ENCODE measurements at regions not wholly inside any gene's neighbourhood (a gene's known extent, or its start where the extent isn't known, plus 50 kb on each side); places are given as distances from the start of the nearest gene placed in this dataset.
"Not testable (repeated sequence)": the region's sequence is repeated elsewhere in the genome, so short reads cannot be mapped to it uniquely, and the experiment has no call there.

DNA sequence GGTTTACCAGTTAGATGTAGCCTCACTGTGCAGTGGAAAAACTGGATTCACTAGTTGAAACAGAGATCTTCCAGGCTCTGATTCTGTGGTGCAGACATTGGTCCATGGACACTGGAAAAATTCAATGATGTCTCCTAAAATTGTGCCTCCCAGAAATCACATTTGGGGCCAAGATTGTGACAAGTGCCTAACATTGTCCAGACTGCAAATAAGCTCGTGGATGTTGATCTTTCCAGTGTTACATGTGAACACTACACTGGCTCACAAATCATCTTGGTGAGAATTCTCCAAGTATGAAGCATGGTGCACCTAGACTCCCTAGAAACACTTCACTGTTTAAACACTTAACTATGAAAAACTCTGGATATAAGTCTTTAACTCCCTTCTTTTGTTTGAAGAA, 140.4 kb downstream of the HAO1 start:
- FAIRE-seq (no peak), ATAC-seq (no peak), DNase-seq (ENCODE audit: low read depth in 1 of 2, low spot score in 1 of 2) (no peak)
- 4% methylated on average over 1 of the region's 1 CpG for WGBS (ENCODE audit: missing lambda C conversion rate)
- Histone ChIP-seq H3K4me3 (no peak overlapping the region), H3K27ac (no peak overlapping the region), H3K4me1 (no peaks in the 10 kb centered on the region), H3K4me2 (no peak overlapping the region), H3K9me3 (no peaks in the 10 kb centered on the region)
- no peak for TF ChIP-seq RFX5 (IDR thresholded peaks at IDR 0.05)
- no peak for TF ChIP-seq MAZ (IDR thresholded peaks at IDR 0.05; ENCODE audit: borderline replicate concordance, low read depth, low read length)
- TF ChIP-seq SREBF2 (IDR thresholded peaks at IDR 0.05): no peak
- TF ChIP-seq MAFK (IDR thresholded peaks at IDR 0.05; ENCODE audit: partially characterized antibody): no peak
- TF ChIP-seq POLR2A (IDR thresholded peaks at IDR 0.05; ENCODE audit: low read length): no peak
- TF ChIP-seq HOXA7 (CRISPR knock-in tag; IDR thresholded peaks at IDR 0.05): no peak
- TF ChIP-seq PHF8 (IDR thresholded peaks at IDR 0.05; ENCODE audit: borderline replicate concordance, low read depth): no peak
- TF ChIP-seq, protein P1, sequence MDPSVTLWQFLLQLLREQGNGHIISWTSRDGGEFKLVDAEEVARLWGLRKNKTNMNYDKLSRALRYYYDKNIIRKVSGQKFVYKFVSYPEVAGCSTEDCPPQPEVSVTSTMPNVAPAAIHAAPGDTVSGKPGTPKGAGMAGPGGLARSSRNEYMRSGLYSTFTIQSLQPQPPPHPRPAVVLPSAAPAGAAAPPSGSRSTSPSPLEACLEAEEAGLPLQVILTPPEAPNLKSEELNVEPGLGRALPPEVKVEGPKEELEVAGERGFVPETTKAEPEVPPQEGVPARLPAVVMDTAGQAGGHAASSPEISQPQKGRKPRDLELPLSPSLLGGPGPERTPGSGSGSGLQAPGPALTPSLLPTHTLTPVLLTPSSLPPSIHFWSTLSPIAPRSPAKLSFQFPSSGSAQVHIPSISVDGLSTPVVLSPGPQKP (IDR thresholded peaks at IDR 0.05; ENCODE audit: low read depth, low read length): no peak
- TF ChIP-seq, protein P2, sequence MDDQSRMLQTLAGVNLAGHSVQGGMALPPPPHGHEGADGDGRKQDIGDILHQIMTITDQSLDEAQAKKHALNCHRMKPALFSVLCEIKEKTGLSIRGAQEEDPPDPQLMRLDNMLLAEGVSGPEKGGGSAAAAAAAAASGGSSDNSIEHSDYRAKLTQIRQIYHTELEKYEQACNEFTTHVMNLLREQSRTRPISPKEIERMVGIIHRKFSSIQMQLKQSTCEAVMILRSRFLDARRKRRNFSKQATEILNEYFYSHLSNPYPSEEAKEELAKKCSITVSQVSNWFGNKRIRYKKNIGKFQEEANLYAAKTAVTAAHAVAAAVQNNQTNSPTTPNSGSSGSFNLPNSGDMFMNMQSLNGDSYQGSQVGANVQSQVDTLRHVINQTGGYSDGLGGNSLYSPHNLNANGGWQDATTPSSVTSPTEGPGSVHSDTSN (IDR thresholded peaks at IDR 0.05): no peak
- TF ChIP-seq CHD4 (IDR thresholded peaks at IDR 0.05; ENCODE audit: borderline replicate concordance): no peak
- TF ChIP-seq ESRRA (IDR thresholded peaks at IDR 0.05; ENCODE audit: borderline replicate concordance, low read length): no peak
- TF ChIP-seq HOXB13 (CRISPR knock-in tag; IDR thresholded peaks at IDR 0.05; ENCODE audit: low read depth): no peak
- TF ChIP-seq, protein P3, sequence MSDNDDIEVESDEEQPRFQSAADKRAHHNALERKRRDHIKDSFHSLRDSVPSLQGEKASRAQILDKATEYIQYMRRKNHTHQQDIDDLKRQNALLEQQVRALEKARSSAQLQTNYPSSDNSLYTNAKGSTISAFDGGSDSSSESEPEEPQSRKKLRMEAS (IDR thresholded peaks at IDR 0.05): no peak
- TF ChIP-seq, protein P4, sequence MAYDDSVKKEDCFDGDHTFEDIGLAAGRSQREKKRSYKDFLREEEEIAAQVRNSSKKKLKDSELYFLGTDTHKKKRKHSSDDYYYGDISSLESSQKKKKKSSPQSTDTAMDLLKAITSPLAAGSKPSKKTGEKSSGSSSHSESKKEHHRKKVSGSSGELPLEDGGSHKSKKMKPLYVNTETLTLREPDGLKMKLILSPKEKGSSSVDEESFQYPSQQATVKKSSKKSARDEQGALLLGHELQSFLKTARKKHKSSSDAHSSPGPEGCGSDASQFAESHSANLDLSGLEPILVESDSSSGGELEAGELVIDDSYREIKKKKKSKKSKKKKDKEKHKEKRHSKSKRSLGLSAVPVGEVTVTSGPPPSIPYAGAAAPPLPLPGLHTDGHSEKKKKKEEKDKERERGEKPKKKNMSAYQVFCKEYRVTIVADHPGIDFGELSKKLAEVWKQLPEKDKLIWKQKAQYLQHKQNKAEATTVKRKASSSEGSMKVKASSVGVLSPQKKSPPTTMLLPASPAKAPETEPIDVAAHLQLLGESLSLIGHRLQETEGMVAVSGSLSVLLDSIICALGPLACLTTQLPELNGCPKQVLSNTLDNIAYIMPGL (CRISPR knock-in tag; IDR thresholded peaks at IDR 0.05; ENCODE audit: borderline replicate concordance): no peak
- ChIA-PET POLR2A (no interaction called here), CTCF (interaction anchor here (0.6 kb wide), 1 partner anchor 813 kb away, joined by 3 read pairs; no protein-coding TSS in a partner anchor)

DNA sequence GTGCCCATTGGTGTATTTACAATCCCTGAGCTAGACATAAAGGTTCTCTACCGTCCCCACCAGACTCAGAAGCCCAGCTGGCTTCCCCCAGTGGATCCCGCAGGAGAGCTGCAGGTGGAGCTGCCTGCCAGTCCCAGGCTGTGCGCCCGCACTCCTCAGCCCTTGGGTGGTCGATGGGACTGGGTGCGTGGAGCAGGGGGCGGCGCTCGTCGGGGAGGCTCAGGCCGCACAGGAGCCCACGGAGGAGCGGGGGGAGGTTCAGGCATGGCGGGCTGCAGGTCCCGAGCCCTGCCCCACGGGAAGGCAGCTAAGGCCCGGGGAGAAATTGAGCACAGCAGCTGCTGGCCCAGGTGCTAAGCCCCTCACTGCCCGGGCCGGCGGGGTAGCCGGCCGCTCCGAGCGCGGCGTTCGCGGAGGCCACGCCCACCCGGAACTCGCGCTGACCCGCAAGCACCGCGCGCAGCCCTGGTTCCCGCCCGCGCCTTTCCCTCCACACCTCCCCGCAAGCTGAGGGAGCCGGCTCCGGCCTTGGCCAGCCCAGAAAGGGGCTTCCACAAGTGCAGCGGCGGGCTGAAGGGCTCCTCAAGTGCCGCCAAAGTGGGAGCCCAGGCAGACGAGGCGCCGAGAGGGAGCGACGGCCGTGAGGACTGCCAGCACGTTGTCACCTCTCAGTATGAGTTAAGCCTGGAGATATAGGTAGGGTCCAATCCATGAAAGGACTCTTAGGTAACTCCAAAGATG, 136.7 kb downstream of the HAO1 start:
- TF ChIP-seq, protein P3 (IDR thresholded peaks at IDR 0.05): peak; percentile 42
- TF ChIP-seq, protein P5, sequence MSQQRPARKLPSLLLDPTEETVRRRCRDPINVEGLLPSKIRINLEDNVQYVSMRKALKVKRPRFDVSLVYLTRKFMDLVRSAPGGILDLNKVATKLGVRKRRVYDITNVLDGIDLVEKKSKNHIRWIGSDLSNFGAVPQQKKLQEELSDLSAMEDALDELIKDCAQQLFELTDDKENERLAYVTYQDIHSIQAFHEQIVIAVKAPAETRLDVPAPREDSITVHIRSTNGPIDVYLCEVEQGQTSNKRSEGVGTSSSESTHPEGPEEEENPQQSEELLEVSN (IDR thresholded peaks at IDR 0.05; ENCODE audit: borderline replicate concordance, low read depth): peak; percentile 88
- not testable (repeated sequence) for FAIRE-seq; DNase-seq (ENCODE audit: low read depth in 1 of 2, low spot score in 1 of 2); H3K9me3 ChIP-seq; H3K4me1 ChIP-seq
- POLR2A ChIA-PET: interaction anchor here (1.5 kb wide), 1 partner anchor 38 kb away, joined by 4 read pairs; no protein-coding TSS in a partner anchor
- 66% methylated on average over 28 of the region's 52 CpGs for WGBS (ENCODE audit: missing lambda C conversion rate)
- H3K27ac ChIP-seq: peak overlapping the region; percentile 55 to 69; a peak in 5 of 6 replicates
- H3K4me2 ChIP-seq: peak overlapping the region; percentile 53
- peak in 1 of 2 experiments; percentile 82; a peak in 4 of 6 replicates for ATAC-seq
- peak overlapping the region; percentile 44 for H3K4me3 ChIP-seq
- CTCF ChIA-PET: interaction anchor here (1.0 to 2.5 kb wide), 2 partner anchors 25 to 56 kb away, joined by 3 to 9 read pairs; no protein-coding TSS in a partner anchor

DNA sequence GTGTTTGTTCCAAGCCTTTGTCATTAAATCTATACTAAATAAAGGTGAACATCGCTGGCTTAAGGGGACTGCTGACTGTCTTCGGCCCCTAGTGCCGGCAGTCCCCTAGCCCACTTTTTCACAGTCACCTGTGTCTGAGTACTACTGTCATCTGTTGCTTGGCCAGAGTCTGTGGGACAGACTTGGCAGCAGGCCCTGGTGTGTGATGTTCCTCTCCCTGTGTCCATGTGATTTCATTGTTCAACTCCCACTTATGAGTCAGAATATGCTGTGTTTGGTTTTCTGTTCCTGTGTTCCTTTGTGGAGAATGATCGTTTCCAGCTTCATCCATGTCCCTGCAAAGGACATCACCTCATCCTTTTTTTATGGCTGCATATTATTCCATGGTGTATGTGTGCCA, 133.4 kb downstream of the HAO1 start:
- ChIA-PET POLR2A (no interaction called here), CTCF (no interaction called here)
- no peak overlapping the region for H3K4me3 ChIP-seq
- no peak overlapping the region for H3K27ac ChIP-seq
- ATAC-seq (no peak), DNase-seq (ENCODE audit: low read depth in 1 of 2, low spot score in 1 of 2) (no peak), FAIRE-seq (no peak)
- peak; percentile 80 for TF ChIP-seq RFX5 (IDR thresholded peaks at IDR 0.05)
- TF ChIP-seq, protein P6, sequence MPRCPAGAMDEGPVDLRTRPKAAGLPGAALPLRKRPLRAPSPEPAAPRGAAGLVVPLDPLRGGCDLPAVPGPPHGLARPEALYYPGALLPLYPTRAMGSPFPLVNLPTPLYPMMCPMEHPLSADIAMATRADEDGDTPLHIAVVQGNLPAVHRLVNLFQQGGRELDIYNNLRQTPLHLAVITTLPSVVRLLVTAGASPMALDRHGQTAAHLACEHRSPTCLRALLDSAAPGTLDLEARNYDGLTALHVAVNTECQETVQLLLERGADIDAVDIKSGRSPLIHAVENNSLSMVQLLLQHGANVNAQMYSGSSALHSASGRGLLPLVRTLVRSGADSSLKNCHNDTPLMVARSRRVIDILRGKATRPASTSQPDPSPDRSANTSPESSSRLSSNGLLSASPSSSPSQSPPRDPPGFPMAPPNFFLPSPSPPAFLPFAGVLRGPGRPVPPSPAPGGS (IDR thresholded peaks at IDR 0.05): no peak
- H3K9me3 ChIP-seq: peaks cover 4% of the 10 kb centered on the region; the same call in 2 of the 3 replicates
- H3K4me1 ChIP-seq: no peaks in the 10 kb centered on the region
- 42% methylated on average over 4 of the region's 4 CpGs for WGBS (ENCODE audit: missing lambda C conversion rate)
- H3K4me2 ChIP-seq: no peak overlapping the region

All from A549 (cell line).